ENCODE measurements at regions not wholly inside any gene's neighbourhood (a gene's known extent, or its start where the extent isn't known, plus 50 kb on each side); places are given as distances from the start of the nearest gene placed in this dataset.

DNA sequence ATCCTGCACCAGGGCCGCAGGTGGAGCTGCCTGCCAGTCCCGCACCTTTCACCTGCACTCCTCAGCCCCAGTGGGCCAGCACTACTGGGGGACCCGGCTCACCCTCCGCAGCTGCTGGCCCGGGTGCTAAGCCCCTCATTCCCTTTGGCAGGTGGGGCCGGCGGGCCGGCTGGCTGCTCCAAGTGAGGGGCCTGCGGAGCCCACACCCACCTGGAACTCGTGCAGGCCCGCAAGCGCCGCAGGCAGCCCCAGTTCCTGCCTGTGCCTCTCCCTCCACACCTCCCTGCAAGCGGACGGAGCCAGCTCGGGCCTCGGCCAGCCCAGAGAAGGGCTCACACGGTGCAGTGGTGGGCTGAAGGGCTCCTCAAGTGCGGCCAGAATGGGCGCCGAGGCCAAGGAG is 199.0 kb upstream of the HS3ST5 start:
- Mint-ChIP-seq H3K4me3 (no peak overlapping the region), H3K27me3 (ENCODE audit: insufficient read depth, low read depth, poor library complexity) (peaks cover 2% of the 10 kb centered on the region), H3K9me3 (no peaks in the 10 kb centered on the region), H3K4me1 (no peaks in the 10 kb centered on the region), H3K36me3 (ENCODE audit: low read depth) (no peaks in the 10 kb centered on the region; the same call in 2 of the 3 replicates), H3K27ac (no peak overlapping the region)
- Histone ChIP-seq H3K4me1 (ENCODE audit: insufficient read depth) (no peaks in the 10 kb centered on the region), H3K36me3 (ENCODE audit: insufficient read depth) (no peaks in the 10 kb centered on the region), H3K79me2 (replicated peaks; ENCODE audit: insufficient read depth) (no peaks in the 10 kb centered on the region), H3K9me2 (ENCODE audit: insufficient read depth) (no peaks in the 10 kb centered on the region), H3K27ac (ENCODE audit: low read depth) (no peak overlapping the region), H3K27me3 (ENCODE audit: insufficient read depth) (no peaks in the 10 kb centered on the region), H3F3A (replicated peaks; ENCODE audit: low read depth) (no peaks in the 10 kb centered on the region), H3K4me3 (no peak overlapping the region), H2AFZ (no peak overlapping the region), H4K20me1 (replicated peaks; ENCODE audit: insufficient read depth) (no peaks in the 10 kb centered on the region), H3K4me2 (no peak overlapping the region)
- TF ChIP-seq NANOG (IDR thresholded peaks at IDR 0.05; ENCODE audit: borderline replicate concordance) (no peak), ZNF114 (CRISPR knock-in tag; IDR thresholded peaks at IDR 0.05) (no peak), ZNF331 (CRISPR knock-in tag; IDR thresholded peaks at IDR 0.05; ENCODE audit: low read depth) (no peak), EZH2phosphoT487 (IDR thresholded peaks at IDR 0.05; ENCODE audit: unreplicated experiment) (no peak), CREB1 (CRISPR knock-in tag; IDR thresholded peaks at IDR 0.05; ENCODE audit: low read depth) (no peak), JUNB (IDR thresholded peaks at IDR 0.05; ENCODE audit: unreplicated experiment) (no peak), EZH2 (IDR thresholded peaks at IDR 0.05; ENCODE audit: low read depth, unreplicated experiment) (no peak)
- TF ChIP-seq, protein P1, sequence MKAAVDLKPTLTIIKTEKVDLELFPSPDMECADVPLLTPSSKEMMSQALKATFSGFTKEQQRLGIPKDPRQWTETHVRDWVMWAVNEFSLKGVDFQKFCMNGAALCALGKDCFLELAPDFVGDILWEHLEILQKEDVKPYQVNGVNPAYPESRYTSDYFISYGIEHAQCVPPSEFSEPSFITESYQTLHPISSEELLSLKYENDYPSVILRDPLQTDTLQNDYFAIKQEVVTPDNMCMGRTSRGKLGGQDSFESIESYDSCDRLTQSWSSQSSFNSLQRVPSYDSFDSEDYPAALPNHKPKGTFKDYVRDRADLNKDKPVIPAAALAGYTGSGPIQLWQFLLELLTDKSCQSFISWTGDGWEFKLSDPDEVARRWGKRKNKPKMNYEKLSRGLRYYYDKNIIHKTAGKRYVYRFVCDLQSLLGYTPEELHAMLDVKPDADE (IDR thresholded peaks at IDR 0.05), result no peak
- TF ChIP-seq, protein P2, sequence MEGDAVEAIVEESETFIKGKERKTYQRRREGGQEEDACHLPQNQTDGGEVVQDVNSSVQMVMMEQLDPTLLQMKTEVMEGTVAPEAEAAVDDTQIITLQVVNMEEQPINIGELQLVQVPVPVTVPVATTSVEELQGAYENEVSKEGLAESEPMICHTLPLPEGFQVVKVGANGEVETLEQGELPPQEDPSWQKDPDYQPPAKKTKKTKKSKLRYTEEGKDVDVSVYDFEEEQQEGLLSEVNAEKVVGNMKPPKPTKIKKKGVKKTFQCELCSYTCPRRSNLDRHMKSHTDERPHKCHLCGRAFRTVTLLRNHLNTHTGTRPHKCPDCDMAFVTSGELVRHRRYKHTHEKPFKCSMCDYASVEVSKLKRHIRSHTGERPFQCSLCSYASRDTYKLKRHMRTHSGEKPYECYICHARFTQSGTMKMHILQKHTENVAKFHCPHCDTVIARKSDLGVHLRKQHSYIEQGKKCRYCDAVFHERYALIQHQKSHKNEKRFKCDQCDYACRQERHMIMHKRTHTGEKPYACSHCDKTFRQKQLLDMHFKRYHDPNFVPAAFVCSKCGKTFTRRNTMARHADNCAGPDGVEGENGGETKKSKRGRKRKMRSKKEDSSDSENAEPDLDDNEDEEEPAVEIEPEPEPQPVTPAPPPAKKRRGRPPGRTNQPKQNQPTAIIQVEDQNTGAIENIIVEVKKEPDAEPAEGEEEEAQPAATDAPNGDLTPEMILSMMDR (conservative IDR thresholded peaks at IDR 0.05; ENCODE audit: low read depth in 2 of 2), result no peak
- TF ChIP-seq, protein P3, sequence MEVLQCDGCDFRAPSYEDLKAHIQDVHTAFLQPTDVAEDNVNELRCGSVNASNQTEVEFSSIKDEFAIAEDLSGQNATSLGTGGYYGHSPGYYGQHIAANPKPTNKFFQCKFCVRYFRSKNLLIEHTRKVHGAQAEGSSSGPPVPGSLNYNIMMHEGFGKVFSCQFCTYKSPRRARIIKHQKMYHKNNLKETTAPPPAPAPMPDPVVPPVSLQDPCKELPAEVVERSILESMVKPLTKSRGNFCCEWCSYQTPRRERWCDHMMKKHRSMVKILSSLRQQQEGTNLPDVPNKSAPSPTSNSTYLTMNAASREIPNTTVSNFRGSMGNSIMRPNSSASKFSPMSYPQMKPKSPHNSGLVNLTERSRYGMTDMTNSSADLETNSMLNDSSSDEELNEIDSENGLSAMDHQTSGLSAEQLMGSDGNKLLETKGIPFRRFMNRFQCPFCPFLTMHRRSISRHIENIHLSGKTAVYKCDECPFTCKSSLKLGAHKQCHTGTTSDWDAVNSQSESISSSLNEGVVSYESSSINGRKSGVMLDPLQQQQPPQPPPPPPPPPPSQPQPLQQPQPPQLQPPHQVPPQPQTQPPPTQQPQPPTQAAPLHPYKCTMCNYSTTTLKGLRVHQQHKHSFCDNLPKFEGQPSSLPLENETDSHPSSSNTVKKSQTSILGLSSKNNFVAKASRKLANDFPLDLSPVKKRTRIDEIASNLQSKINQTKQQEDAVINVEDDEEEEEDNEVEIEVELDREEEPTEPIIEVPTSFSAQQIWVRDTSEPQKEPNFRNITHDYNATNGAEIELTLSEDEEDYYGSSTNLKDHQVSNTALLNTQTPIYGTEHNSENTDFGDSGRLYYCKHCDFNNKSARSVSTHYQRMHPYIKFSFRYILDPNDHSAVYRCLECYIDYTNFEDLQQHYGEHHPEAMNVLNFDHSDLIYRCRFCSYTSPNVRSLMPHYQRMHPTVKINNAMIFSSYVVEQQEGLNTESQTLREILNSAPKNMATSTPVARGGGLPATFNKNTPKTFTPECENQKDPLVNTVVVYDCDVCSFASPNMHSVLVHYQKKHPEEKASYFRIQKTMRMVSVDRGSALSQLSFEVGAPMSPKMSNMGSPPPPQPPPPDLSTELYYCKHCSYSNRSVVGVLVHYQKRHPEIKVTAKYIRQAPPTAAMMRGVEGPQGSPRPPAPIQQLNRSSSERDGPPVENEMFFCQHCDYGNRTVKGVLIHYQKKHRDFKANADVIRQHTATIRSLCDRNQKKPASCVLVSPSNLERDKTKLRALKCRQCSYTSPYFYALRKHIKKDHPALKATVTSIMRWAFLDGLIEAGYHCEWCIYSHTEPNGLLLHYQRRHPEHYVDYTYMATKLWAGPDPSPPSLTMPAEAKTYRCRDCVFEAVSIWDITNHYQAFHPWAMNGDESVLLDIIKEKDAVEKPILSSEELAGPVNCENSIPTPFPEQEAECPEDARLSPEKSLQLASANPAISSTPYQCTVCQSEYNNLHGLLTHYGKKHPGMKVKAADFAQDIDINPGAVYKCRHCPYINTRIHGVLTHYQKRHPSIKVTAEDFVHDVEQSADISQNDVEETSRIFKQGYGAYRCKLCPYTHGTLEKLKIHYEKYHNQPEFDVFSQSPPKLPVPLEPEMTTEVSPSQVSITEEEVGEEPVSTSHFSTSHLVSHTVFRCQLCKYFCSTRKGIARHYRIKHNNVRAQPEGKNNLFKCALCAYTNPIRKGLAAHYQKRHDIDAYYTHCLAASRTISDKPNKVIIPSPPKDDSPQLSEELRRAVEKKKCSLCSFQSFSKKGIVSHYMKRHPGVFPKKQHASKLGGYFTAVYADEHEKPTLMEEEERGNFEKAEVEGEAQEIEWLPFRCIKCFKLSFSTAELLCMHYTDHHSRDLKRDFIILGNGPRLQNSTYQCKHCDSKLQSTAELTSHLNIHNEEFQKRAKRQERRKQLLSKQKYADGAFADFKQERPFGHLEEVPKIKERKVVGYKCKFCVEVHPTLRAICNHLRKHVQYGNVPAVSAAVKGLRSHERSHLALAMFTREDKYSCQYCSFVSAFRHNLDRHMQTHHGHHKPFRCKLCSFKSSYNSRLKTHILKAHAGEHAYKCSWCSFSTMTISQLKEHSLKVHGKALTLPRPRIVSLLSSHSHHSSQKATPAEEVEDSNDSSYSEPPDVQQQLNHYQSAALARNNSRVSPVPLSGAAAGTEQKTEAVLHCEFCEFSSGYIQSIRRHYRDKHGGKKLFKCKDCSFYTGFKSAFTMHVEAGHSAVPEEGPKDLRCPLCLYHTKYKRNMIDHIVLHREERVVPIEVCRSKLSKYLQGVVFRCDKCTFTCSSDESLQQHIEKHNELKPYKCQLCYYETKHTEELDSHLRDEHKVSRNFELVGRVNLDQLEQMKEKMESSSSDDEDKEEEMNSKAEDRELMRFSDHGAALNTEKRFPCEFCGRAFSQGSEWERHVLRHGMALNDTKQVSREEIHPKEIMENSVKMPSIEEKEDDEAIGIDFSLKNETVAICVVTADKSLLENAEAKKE (CRISPR knock-in tag; IDR thresholded peaks at IDR 0.05), result no peak
- no peak for ATAC-seq
- DNase-seq (ENCODE audit: low spot score), result no peak

Data from GM23338 (cell line).